ENCODE measurements at regions not wholly inside any gene's neighbourhood (a gene's known extent, or its start where the extent isn't known, plus 50 kb on each side); places are given as distances from the start of the nearest gene placed in this dataset.

- TF ChIP-seq CHD7 (IDR thresholded peaks at IDR 0.05; ENCODE audit: insufficient replicate concordance, low read length) = no peak
Measured at GRCh38 chr4:121266982-121267381, 102.9 kb upstream of the TNIP3 start (continued).
